K562 (cell line): ENCODE measurements at regions not wholly inside any gene's neighbourhood (a gene's known extent, or its start where the extent isn't known, plus 50 kb on each side); places are given as distances from the start of the nearest gene placed in this dataset.

Experiments used
- ATAC-seq: fragments of 200-7000 bp; cut with Tn5 transposase; 3 replicates; pipeline ENCODE4 v1.9.1; 2020; ENCODE audit warnings: moderate library complexity
- BruUV-seq: library from RNA; stranded (reverse); fragments of 400-500 nt; replicated peaks from 2 replicates; lab custom pipeline; 2021; lab: Mats Ljungman, UMichigan
- CTCF ChIA-PET: fragments of 300-600 bp; formaldehyde crosslinking; extraction: SDS; loops from one replicate; lab custom pipeline; 2021; ENCODE audit warnings: low intra/inter-chr PET ratio; lab: Yijun Ruan, JAX
- POLR2A ChIA-PET: fragments of 300-600, 350-650 bp; sonication (Branson Sonifier 250); formaldehyde crosslinking; extraction: SDS; loops from one replicate; lab custom pipeline; 2021; ENCODE audit warnings: antibody characterized with exemption, inconsistent platforms; lab: Yijun Ruan, JAX
- DNase-seq, 4 experiments: peaks; one replicate each; pipeline versions ENCODE4 v3.0.0 to v3.0.0-alpha.2; 2011 to 2018; ENCODE audit warnings: low spot score in 3 of 4, mixed read lengths in 3 of 4; ENCODE audit errors: extremely low read depth in 1 of 4
- FAIRE-seq: peaks from 2 replicates; lab custom pipeline; 2011; peaks lifted over from hg19 to GRCh38; lab: Jason Lieb, UNC
- H2AFZ ChIP-seq: 2 replicates; pipeline ENCODE4 v1.6.0; 2011; ENCODE audit warnings: low read depth, low read length, control low read depth, inconsistent platforms
- H3K27ac ChIP-seq: fragments of 200-600 bp; 3 replicates; pipeline ENCODE4 v1.8.0; 2011; ENCODE audit warnings: low read depth, mild to moderate bottlenecking, control low read depth, inconsistent platforms, low read length, moderate library complexity, mixed read lengths; ENCODE audit errors: extremely low read depth
- H3K27me3 ChIP-seq, 2 experiments: fragments of 300-600 bp in 1 of 2; 2 replicates in 1 of 2; 3 replicates in 1 of 2; pipeline versions ENCODE4 v1.6.0 to v1.8.0; 2011; ENCODE audit warnings: inconsistent platforms in 2 of 2, low read length in 2 of 2, mild to moderate bottlenecking in 1 of 2, mixed read lengths in 1 of 2, moderate library complexity in 1 of 2; ENCODE audit not compliant: control insufficient read depth in 2 of 2, insufficient read depth in 2 of 2
- H3K36me3 ChIP-seq: fragments of 300-600 bp; 3 replicates; pipeline ENCODE4 v1.8.0; 2011; ENCODE audit warnings: mild to moderate bottlenecking, low read length, inconsistent platforms; ENCODE audit not compliant: control insufficient read depth, insufficient read depth
- H3K4me1 ChIP-seq, 2 experiments: fragments of 200-600 bp in 1 of 2; replicated peaks in 1 of 2; 2 replicates in 1 of 2; 3 replicates in 1 of 2; pipeline versions ENCODE4 v1.5.1 to v1.8.0; 2011; ENCODE audit warnings: inconsistent platforms in 2 of 2, low read length in 2 of 2, mild to moderate bottlenecking in 1 of 2, mixed read lengths in 1 of 2, moderate library complexity in 1 of 2; ENCODE audit not compliant: control insufficient read depth in 2 of 2, insufficient read depth in 2 of 2
- H3K4me2 ChIP-seq: 2 replicates; pipeline ENCODE4 v1.6.1; 2011; ENCODE audit warnings: low read length, control low read depth, inconsistent platforms, mixed read lengths; ENCODE audit not compliant: insufficient read depth
- H3K4me3 ChIP-seq: fragments of 200-600 bp; sonication (generic), shearing (Covaris generic); 2 replicates; pipeline ENCODE4 v1.5.1; 2016; ENCODE audit warnings: control low read depth, inconsistent platforms
- H3K79me2 ChIP-seq: fragments of 200-600 bp; 3 replicates; pipeline ENCODE4 v1.8.0; 2011; ENCODE audit warnings: low read length, inconsistent platforms; ENCODE audit not compliant: control insufficient read depth, insufficient read depth
- H3K9ac ChIP-seq, 2 experiments: 2 replicates each; pipeline versions ENCODE4 v1.6.0 to v1.6.1; 2011; ENCODE audit warnings: low read depth in 2 of 2, low read length in 2 of 2, control low read depth in 1 of 2, inconsistent platforms in 1 of 2, mild to moderate bottlenecking in 1 of 2, mixed read lengths in 1 of 2; ENCODE audit not compliant: insufficient read depth in 1 of 2
- H3K9me1 ChIP-seq: one replicate; pipeline ENCODE4 v1.6.0; 2011; ENCODE audit warnings: inconsistent platforms, mild to moderate bottlenecking, low read length, moderate library complexity; ENCODE audit not compliant: control insufficient read depth, insufficient read depth
- H3K9me3 ChIP-seq: replicated peaks from 2 replicates; pipeline ENCODE4 v1.5.1; 2011; ENCODE audit warnings: low read depth, low read length, inconsistent platforms; ENCODE audit not compliant: control insufficient read depth, insufficient read depth
- H4K20me1 ChIP-seq: replicated peaks from 2 replicates; pipeline ENCODE4 v1.6.1; 2011; ENCODE audit warnings: low read length, inconsistent platforms, mixed read lengths; ENCODE audit not compliant: control insufficient read depth, insufficient read depth
- ARID1B ChIP-seq: fragments of 450-650 bp; IDR thresholded peaks from 2 replicates; pipeline ENCODE4 v1.6.1; 2016; ENCODE audit warnings: antibody characterized with exemption, mild to moderate bottlenecking, inconsistent platforms
- CBFA2T2 ChIP-seq: fragments of 450-650 bp; conservative IDR thresholded peaks from 2 replicates; pipeline ENCODE4 v1.6.1; 2017; ENCODE audit warnings: mild to moderate bottlenecking
- CBFA2T3 ChIP-seq: fragments of 450-650 bp; IDR thresholded peaks from 2 replicates; pipeline ENCODE4 v1.6.1; 2017
- CREM ChIP-seq: IDR thresholded peaks from 2 replicates; pipeline ENCODE4 v1.6.1; 2014; ENCODE audit warnings: antibody characterized with exemption, low read depth
- EZH2 ChIP-seq: IDR thresholded peaks from 2 replicates; pipeline ENCODE4 v1.6.1; 2012; ENCODE audit warnings: low read depth, mild to moderate bottlenecking, inconsistent platforms, low read length, borderline replicate concordance
- HDGF ChIP-seq: fragments of 450-650 bp; IDR thresholded peaks from 2 replicates; pipeline ENCODE4 v1.6.1; 2016
- KDM1A ChIP-seq, 2 experiments: fragments of 450-650 bp; IDR thresholded peaks; 2 replicates each; pipeline ENCODE4 v1.6.1; 2016; ENCODE audit warnings: mild to moderate bottlenecking in 2 of 2
- KLF6 ChIP-seq: fragments of 250-450 bp; sonication (Bioruptor Pico); IDR thresholded peaks from 2 replicates; pipeline ENCODE4 v1.4.0; 2020; ENCODE audit warnings: mild to moderate bottlenecking, moderate library complexity, borderline replicate concordance
- NCOA4 ChIP-seq: fragments of 450-650 bp; IDR thresholded peaks from 2 replicates; pipeline ENCODE4 v1.6.1; 2018; ENCODE audit warnings: mild to moderate bottlenecking; ENCODE audit not compliant: partially characterized antibody
- PYGO2 ChIP-seq: fragments of 450-650 bp; IDR thresholded peaks from 2 replicates; pipeline ENCODE4 v1.6.1; 2016; ENCODE audit warnings: mild to moderate bottlenecking, missing genetic modification characterization, moderate library complexity, missing compliant biosample characterization
- RCOR1 ChIP-seq, 2 experiments: IDR thresholded peaks; 2 replicates each; pipeline ENCODE4 v1.6.1; 2012; ENCODE audit warnings: low read depth in 2 of 2, low read length in 2 of 2, borderline replicate concordance in 1 of 2, improper control_type of control experiment in 1 of 2
- TAL1 ChIP-seq: fragments of 450-650 bp; IDR thresholded peaks from 2 replicates; pipeline ENCODE4 v1.6.1; 2016; ENCODE audit warnings: mild to moderate bottlenecking
- TEAD4 ChIP-seq, 2 experiments: sonication (generic) in 1 of 2; formaldehyde crosslinking in 1 of 2; IDR thresholded peaks; 2 replicates each; pipeline versions ENCODE4 v1.6.1 to v1.8.0; 2012 to 2022; ENCODE audit warnings: borderline replicate concordance in 1 of 2, inconsistent platforms in 1 of 2, low read length in 1 of 2, mild to moderate bottlenecking in 1 of 2, missing genetic modification reagents in 1 of 2
- ZNF707 ChIP-seq: fragments of 250-450 bp; sonication (Bioruptor Pico); conservative IDR thresholded peaks from 2 replicates; pipeline ENCODE4 v1.8.0; 2022; ENCODE audit warnings: inconsistent platforms, mild to moderate bottlenecking, moderate library complexity
- WGBS: fragments of 100-300 bp; shearing (Covaris generic); methylation state at CpG from one replicate; pipeline ENCODE4 v1.1.6; 2016; ENCODE audit warnings: low coverage, mixed read lengths; ENCODE audit not compliant: insufficient coverage; ENCODE audit errors: missing lambda C conversion rate; 5-methylcytosine and 5-hydroxymethylcytosine counted together
- in situ Hi-C: fragments of 300-500 bp; cut with MboI; formaldehyde crosslinking; loops from 4 replicates; pipeline ENCODE4 v1.15.0; 2018; ENCODE audit warnings: inconsistent platforms, mixed read lengths
- intact Hi-C: fragments of 100-400 bp; cut with micrococcal nuclease; formaldehyde crosslinking; loops from 2 replicates; pipeline ENCODE4 v1.14.2; 2022
- TF ChIP-seq, protein P1 (sequence below): fragments of 450-650 bp; formaldehyde crosslinking; IDR thresholded peaks from 2 replicates; pipeline ENCODE4 v1.4.0; 2020; ENCODE audit warnings: mild to moderate bottlenecking, mixed read lengths

GRCh38 chr3:194910414-194910984 is 224.8 kb downstream of the FAM43A start:
- POLR2A ChIA-PET = interaction anchor here (1.4 kb wide), 1 partner anchor 10 kb away, joined by 4 read pairs; no protein-coding TSS in a partner anchor
- no peaks in the 10 kb centered on the region for H3K4me1 ChIP-seq
- no TSS peak for BruUV-seq
- CTCF ChIA-PET = no interaction called here
- H3K27ac ChIP-seq = no peak overlapping the region
- FAIRE-seq (no peak), DNase-seq (no peak), ATAC-seq (no peak)
- no peaks in the 10 kb centered on the region for H3K9me3 ChIP-seq
- in situ Hi-C loops = no loop called here
- no peaks in the 10 kb centered on the region for H4K20me1 ChIP-seq
- WGBS = under 1% methylated on average over 7 of the region's 7 CpGs
- H3K4me3 ChIP-seq = no peak overlapping the region
- no peak overlapping the region for H2AFZ ChIP-seq
- TF ChIP-seq KDM1A (IDR thresholded peaks at IDR 0.05) = peak; percentile 63 to 65; a peak in 3 of 4 replicates
- TF ChIP-seq, protein P1, sequence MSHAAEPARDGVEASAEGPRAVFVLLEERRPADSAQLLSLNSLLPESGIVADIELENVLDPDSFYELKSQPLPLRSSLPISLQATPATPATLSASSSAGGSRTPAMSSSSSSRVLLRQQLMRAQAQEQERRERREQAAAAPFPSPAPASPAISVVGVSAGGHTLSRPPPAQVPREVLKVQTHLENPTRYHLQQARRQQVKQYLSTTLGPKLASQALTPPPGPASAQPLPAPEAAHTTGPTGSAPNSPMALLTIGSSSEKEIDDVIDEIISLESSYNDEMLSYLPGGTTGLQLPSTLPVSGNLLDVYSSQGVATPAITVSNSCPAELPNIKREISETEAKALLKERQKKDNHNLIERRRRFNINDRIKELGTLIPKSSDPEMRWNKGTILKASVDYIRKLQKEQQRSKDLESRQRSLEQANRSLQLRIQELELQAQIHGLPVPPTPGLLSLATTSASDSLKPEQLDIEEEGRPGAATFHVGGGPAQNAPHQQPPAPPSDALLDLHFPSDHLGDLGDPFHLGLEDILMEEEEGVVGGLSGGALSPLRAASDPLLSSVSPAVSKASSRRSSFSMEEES = no peak
- TF ChIP-seq TAL1 = peak; percentile 55
- TF ChIP-seq PYGO2 (tag) = no peak
- TF ChIP-seq KLF6 = no peak
- TF ChIP-seq HDGF = no peak
- TF ChIP-seq NCOA4 = no peak
- peak in 1 of 2 experiments; percentile 38; a peak in 1 of 4 replicates for TF ChIP-seq RCOR1 (IDR thresholded peaks at IDR 0.05; ENCODE audit: borderline replicate concordance in 1 of 2, low read depth in 2 of 2, low read length in 2 of 2)
- TF ChIP-seq ZNF707 (CRISPR knock-in tag) = 0 out of 2 replicates have a peak, but pooled peaks have one; percentile 21
- TF ChIP-seq CBFA2T3 = peak; percentile 71
- TF ChIP-seq ARID1B = 0 out of 2 replicates have a peak, but pooled peaks have one; percentile 12
- no peak for TF ChIP-seq EZH2
- no peak for TF ChIP-seq CREM
- peak; percentile 47 for TF ChIP-seq CBFA2T2
- TF ChIP-seq TEAD4 (IDR thresholded peaks at IDR 0.05; ENCODE audit: low read length) = peak; percentile 26; the same call in 1 of the 2 replicates
- TF ChIP-seq TEAD4 (CRISPR knock-in tag; IDR thresholded peaks at IDR 0.05; ENCODE audit: borderline replicate concordance) = no peak
- H3K36me3 ChIP-seq = no peaks in the 10 kb centered on the region
- H3K79me2 ChIP-seq = no peaks in the 10 kb centered on the region
- H3K4me2 ChIP-seq = no peak overlapping the region
- H3K9me1 ChIP-seq = no peaks in the 10 kb centered on the region
- H3K27me3 ChIP-seq = peaks cover 4 to 40% of the 10 kb centered on the region in 2 experiments; a peak in 3 of 5 replicates
- H3K9ac ChIP-seq = no peak overlapping the region
- intact Hi-C loops = no loop called here
